ENCODE measurements at regions not wholly inside any gene's neighbourhood (a gene's known extent, or its start where the extent isn't known, plus 50 kb on each side); places are given as distances from the start of the nearest gene placed in this dataset.
"Not testable (repeated sequence)": the region's sequence is repeated elsewhere in the genome, so short reads cannot be mapped to it uniquely, and the experiment has no call there.

GRCh38 chr2:193352665-193353242 lies 1158.0 kb upstream of the TMEFF2 start:
- not testable (repeated sequence) for DNase-seq

- no peak for DNase-seq
Observed at GRCh38 chr2:193350509-193350908, 1155.8 kb upstream of the TMEFF2 start.

- DNase-seq: no peak
Observed at GRCh38 chr2:193349642-193350041, 1154.9 kb upstream of the TMEFF2 start.

GRCh38 chr2:193348055-193348454 lies 1153.3 kb upstream of the TMEFF2 start:
- no peak for DNase-seq

- no peak for DNase-seq
Observed at GRCh38 chr2:193336781-193337180, 1142.0 kb upstream of the TMEFF2 start.

GRCh38 chr2:193334401-193334800 lies 1139.7 kb upstream of the TMEFF2 start:
- DNase-seq: no peak

- DNase-seq: no peak
Observed at GRCh38 chr2:193333539-193333938, 1138.8 kb upstream of the TMEFF2 start.

GRCh38 chr2:193332941-193333340 lies 1138.2 kb upstream of the TMEFF2 start:
- DNase-seq: no peak

GRCh38 chr2:193331676-193332075 lies 1136.9 kb upstream of the TMEFF2 start:
- DNase-seq: no peak

- no peak for DNase-seq
Observed at GRCh38 chr2:193326296-193326695, 1131.6 kb upstream of the TMEFF2 start.

- DNase-seq: no peak
Observed at GRCh38 chr2:193315428-193316091, 1120.8 kb upstream of the TMEFF2 start.

GRCh38 chr2:193303464-193303863 lies 1108.7 kb upstream of the TMEFF2 start:
- no peak for DNase-seq

GRCh38 chr2:193294371-193294770 lies 1099.6 kb upstream of the TMEFF2 start:
- DNase-seq: no peak

GRCh38 chr2:193279361-193279760 lies 1084.6 kb upstream of the TMEFF2 start:
- no peak for DNase-seq

- DNase-seq: no peak
Observed at GRCh38 chr2:193276988-193277387, 1082.3 kb upstream of the TMEFF2 start.

- DNase-seq: no peak
Observed at GRCh38 chr2:193276560-193276959, 1081.8 kb upstream of the TMEFF2 start.

- no peak for DNase-seq
Observed at GRCh38 chr2:193276069-193276468, 1081.3 kb upstream of the TMEFF2 start.

GRCh38 chr2:193272011-193272410 lies 1077.3 kb upstream of the TMEFF2 start:
- DNase-seq: no peak

- no peak for DNase-seq
Observed at GRCh38 chr2:193270816-193271215, 1076.1 kb upstream of the TMEFF2 start.

GRCh38 chr2:193267496-193268002 lies 1072.8 kb upstream of the TMEFF2 start:
- peak; percentile 3 for DNase-seq

GRCh38 chr2:193253014-193253530 lies 1058.3 kb upstream of the TMEFF2 start:
- no peak for DNase-seq

GRCh38 chr2:193251909-193252308 lies 1057.2 kb upstream of the TMEFF2 start:
- DNase-seq: no peak

GRCh38 chr2:193250389-193250788 lies 1055.7 kb upstream of the TMEFF2 start:
- no peak for DNase-seq

GRCh38 chr2:193240752-193241151 lies 1046.0 kb upstream of the TMEFF2 start:
- no peak for DNase-seq

- no peak for DNase-seq
Observed at GRCh38 chr2:193231634-193232033, 1036.9 kb upstream of the TMEFF2 start.

All from amniotic stem cell (primary cell).